ENCODE measurements at regions not wholly inside any gene's neighbourhood (a gene's known extent, or its start where the extent isn't known, plus 50 kb on each side); places are given as distances from the start of the nearest gene placed in this dataset.
A peak's percentile ranks its signal among the peaks of the same experiment; 100 is the strongest.

GRCh38 chr1:25053576-25054250, 123.6 kb upstream of the RUNX3 start:
- H3K36me3 Mint-ChIP-seq, result no peaks in the 10 kb centered on the region
- peak in 2 of 3 donors; percentile 19 to 24 for DNase-seq
- no peaks in the 10 kb centered on the region for H3K9me3 Mint-ChIP-seq
- no peaks in the 10 kb centered on the region for H3K36me3 ChIP-seq (replicated peaks in 1 of 2; ENCODE audit: control insufficient read depth in 1 of 2, insufficient read depth in 2 of 2, low read length in 2 of 2)
- no peaks in the 10 kb centered on the region for H3K27me3 ChIP-seq (ENCODE audit: control insufficient read depth in 2 of 2, insufficient read depth in 2 of 2, low read length in 2 of 2)
- no peak for TF ChIP-seq CTCF (IDR thresholded peaks at IDR 0.05)
- H3K4me1 Mint-ChIP-seq, result peaks cover 11% of the 10 kb centered on the region
- no peak overlapping the region for H3K4me2 ChIP-seq (replicated peaks; ENCODE audit: extremely low read depth, low read length, poor library complexity, severe bottlenecking)
- H3K79me2 ChIP-seq (ENCODE audit: insufficient read depth, low read length), result no peaks in the 10 kb centered on the region
- intact Hi-C loops (cut with micrococcal nuclease), result no loop called here
- no peak overlapping the region for H3K9ac ChIP-seq (ENCODE audit: insufficient read depth, low read length, poor library complexity, severe bottlenecking)
- H4K20me1 ChIP-seq (ENCODE audit: insufficient read depth, low read length), result no peaks in the 10 kb centered on the region
- H2AFZ ChIP-seq (ENCODE audit: insufficient read depth, low read depth, low read length, poor library complexity, severe bottlenecking), result no peak overlapping the region
- 0% methylated on average over 4 of the region's 12 CpGs for WGBS (ENCODE audit: insufficient coverage)
- H3K4me3 ChIP-seq (replicated peaks in 1 of 3; ENCODE audit: low read depth in 2 of 3, low read length in 3 of 3), result no peak overlapping the region
- H3K27me3 Mint-ChIP-seq (ENCODE audit: low read depth in 3 of 3), result peaks cover 7 to 9% (median 8%) of the 10 kb centered on the region in 3 donors
- peaks cover 0 to 4% of the 10 kb centered on the region in 2 donors for H3K4me1 ChIP-seq (ENCODE audit: control insufficient read depth in 1 of 2, insufficient read depth in 2 of 2, low read length in 2 of 2)
- H3K9me3 ChIP-seq (replicated peaks in 1 of 2; ENCODE audit: control insufficient read depth in 1 of 2, insufficient read depth in 1 of 2, low read length in 2 of 2), result no peaks in the 10 kb centered on the region
- H3K27ac ChIP-seq (ENCODE audit: low read depth in 1 of 2, low read length in 2 of 2), result no peak overlapping the region
- no peak overlapping the region for H3K27ac Mint-ChIP-seq
- H3K4me3 Mint-ChIP-seq, result no peak overlapping the region

GRCh38 chr1:25051906-25052305, 121.8 kb upstream of the RUNX3 start:
- no peak for DNase-seq
- H4K20me1 ChIP-seq (ENCODE audit: insufficient read depth, low read length), result no peaks in the 10 kb centered on the region
- no peaks in the 10 kb centered on the region for H3K27me3 ChIP-seq (ENCODE audit: control insufficient read depth in 2 of 2, insufficient read depth in 2 of 2, low read length in 2 of 2)
- H3K27ac Mint-ChIP-seq, result no peak overlapping the region
- H3K4me3 Mint-ChIP-seq, result no peak overlapping the region
- H3K4me1 ChIP-seq (ENCODE audit: control insufficient read depth in 1 of 2, insufficient read depth in 2 of 2, low read length in 2 of 2), result peaks cover 0 to 4% of the 10 kb centered on the region in 2 donors
- H3K36me3 ChIP-seq (replicated peaks in 1 of 2; ENCODE audit: control insufficient read depth in 1 of 2, insufficient read depth in 2 of 2, low read length in 2 of 2), result no peaks in the 10 kb centered on the region
- H3K27me3 Mint-ChIP-seq (ENCODE audit: low read depth in 3 of 3), result peaks cover 5 to 9% (median 9%) of the 10 kb centered on the region in 3 donors
- H2AFZ ChIP-seq (ENCODE audit: insufficient read depth, low read depth, low read length, poor library complexity, severe bottlenecking), result no peak overlapping the region
- no peak for TF ChIP-seq CTCF (IDR thresholded peaks at IDR 0.05)
- H3K36me3 Mint-ChIP-seq, result no peaks in the 10 kb centered on the region
- H3K27ac ChIP-seq (ENCODE audit: low read depth in 1 of 2, low read length in 2 of 2), result no peak overlapping the region
- H3K79me2 ChIP-seq (ENCODE audit: insufficient read depth, low read length), result no peaks in the 10 kb centered on the region
- H3K4me2 ChIP-seq (replicated peaks; ENCODE audit: extremely low read depth, low read length, poor library complexity, severe bottlenecking), result no peak overlapping the region
- no peaks in the 10 kb centered on the region for H3K9me3 ChIP-seq (replicated peaks in 1 of 2; ENCODE audit: control insufficient read depth in 1 of 2, insufficient read depth in 1 of 2, low read length in 2 of 2)
- peaks cover 12% of the 10 kb centered on the region for H3K4me1 Mint-ChIP-seq
- H3K4me3 ChIP-seq (replicated peaks in 1 of 3; ENCODE audit: low read depth in 2 of 3, low read length in 3 of 3), result no peak overlapping the region
- no peaks in the 10 kb centered on the region for H3K9me3 Mint-ChIP-seq
- WGBS (ENCODE audit: insufficient coverage), result 78% methylated on average over 12 of the region's 12 CpGs
- H3K9ac ChIP-seq (ENCODE audit: insufficient read depth, low read length, poor library complexity, severe bottlenecking), result no peak overlapping the region
- intact Hi-C loops (cut with micrococcal nuclease), result no loop called here
